HG03060 (cell line): ENCODE measurements at regions not wholly inside any gene's neighbourhood (a gene's known extent, or its start where the extent isn't known, plus 50 kb on each side); places are given as distances from the start of the nearest gene placed in this dataset.

ENCODE experiments used
- ATAC-seq: cut with Tn5 transposase; IDR thresholded peaks from one replicate; pipeline ENCODE4 v1.9.1; 2021; ENCODE audit warnings: low read depth, moderate number of reproducible peaks; ENCODE audit not compliant: unreplicated experiment

DNA sequence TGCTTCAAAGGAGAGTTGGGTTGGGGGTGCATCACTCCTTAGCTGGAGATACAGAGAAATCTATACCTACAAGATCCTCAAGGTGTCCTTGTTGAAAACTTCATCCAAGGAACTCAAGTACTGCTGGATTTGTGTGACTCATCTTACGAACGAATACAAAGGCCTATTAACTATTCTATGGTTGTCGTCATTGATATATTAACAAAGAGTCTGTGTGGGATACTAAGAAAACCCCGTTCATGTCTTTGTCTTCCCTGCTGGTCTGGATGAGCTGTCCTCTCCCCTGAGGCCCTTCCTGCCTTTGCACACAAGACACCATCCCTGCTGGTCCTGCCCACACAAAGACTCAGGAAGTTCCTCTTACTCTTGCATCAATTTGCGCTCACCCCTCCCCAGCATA is 54.9 kb upstream of the IRF2 start:
- ATAC-seq: no peak

DNA sequence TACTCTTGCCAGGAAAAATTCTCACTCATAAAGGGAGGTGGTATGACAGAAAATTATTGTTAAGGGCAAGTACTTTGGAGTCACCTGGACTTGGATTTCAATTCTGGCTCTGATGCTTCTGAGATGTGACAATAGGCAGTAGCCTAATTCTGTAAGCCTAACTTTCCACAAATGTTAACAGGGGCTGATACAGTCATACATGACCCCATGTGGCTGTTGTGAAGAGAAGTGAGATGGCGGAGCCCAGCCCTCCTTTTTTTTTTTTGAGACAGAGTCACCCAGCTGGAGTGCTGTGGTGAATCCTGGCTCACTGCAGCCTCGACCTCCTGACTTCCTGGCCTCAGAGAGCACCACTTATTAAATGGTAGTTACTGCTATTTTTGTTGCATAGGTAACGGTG is 54.4 kb upstream of the IRF2 start:
- ATAC-seq: no peak

DNA sequence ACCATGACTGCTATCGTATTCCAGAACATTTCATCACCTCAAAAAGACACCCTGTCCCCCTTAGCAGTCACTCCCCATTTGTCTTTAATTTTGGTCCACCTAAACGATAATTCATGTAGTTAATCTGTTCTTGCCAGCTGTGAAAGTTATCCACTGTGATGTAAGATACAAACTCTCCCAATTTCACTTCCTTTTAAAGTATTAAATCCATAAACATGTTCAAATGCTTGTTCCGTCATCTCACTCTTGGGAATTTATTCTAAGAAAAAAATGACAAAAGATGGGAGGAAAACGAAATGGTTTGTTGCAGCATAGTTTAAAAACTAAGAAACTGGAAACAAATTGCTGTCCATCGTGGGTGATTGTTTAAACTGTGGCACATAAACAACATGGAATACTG is 53.7 kb upstream of the IRF2 start:
- no peak for ATAC-seq

DNA sequence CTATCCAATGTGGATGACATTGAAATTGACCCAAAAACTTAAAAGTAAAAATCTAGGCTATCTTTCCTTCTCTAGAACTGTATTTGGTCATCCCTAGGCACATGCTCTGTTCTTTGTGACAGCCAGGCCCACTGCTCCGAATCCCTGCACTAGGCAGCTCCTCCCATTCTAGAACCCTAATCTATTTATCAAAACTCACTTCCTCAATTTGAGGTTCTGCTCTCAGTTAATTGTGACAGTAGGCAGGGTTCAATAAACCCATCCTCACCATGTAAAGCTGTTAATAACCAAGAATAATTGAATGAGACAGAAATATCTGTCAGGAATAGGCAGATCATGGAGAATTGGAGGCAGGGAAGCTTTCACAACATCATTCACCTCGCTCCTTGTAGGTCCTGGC is 51.9 kb upstream of the IRF2 start:
- no peak for ATAC-seq
